SKM-1 treated with dmso at 0.1 percent for 144 hours (cell line): ENCODE measurements at regions not wholly inside any gene's neighbourhood (a gene's known extent, or its start where the extent isn't known, plus 50 kb on each side); places are given as distances from the start of the nearest gene placed in this dataset.
"Not testable (repeated sequence)": the region's sequence is repeated elsewhere in the genome, so short reads cannot be mapped to it uniquely, and the experiment has no call there.

Experiments used
- DNase-seq: peaks from one replicate; lab custom pipeline; 2025; ENCODE audit not compliant: unreplicated experiment; lab: John Stamatoyannopoulos, UW

DNA sequence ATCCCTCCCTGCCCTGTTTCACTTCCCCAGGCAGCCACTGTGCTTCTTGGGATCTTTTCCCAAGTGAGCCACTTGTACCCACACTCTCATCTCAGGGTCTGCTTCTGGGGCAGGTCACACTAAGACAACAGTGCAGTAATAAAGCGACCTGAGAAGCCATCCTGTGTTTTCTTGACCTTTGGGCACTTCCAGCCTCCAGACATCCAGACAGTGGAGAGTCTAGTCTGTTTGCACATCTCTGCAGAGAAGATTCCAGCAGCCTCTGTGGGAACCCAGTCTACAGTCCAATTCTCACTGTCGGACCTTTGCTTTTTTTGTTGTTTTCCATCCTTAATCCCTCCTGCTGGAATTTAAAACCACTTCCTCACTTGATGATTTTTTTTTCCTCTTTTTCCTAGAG, 50.3 kb upstream of the ATP6AP2 start:
- DNase-seq, result no peak

DNA sequence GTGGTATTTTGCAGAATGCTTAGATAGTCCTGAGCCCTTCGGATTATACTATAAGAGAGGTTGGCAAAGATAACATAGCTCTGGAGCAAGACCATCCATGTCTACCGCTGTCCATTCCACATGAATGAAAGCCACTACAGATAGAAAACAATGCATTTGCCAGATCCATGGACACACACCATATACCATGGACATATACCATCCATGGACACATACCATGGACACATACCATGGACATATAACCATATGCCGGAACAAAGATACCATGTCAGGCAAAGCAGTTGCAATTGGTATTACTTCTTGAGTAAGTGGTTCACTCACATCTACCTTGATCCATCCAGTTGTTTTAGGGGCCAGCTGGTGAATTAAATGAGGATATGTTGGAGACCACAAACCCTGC, 53.2 kb upstream of the ATP6AP2 start:
- DNase-seq, result no peak

DNA sequence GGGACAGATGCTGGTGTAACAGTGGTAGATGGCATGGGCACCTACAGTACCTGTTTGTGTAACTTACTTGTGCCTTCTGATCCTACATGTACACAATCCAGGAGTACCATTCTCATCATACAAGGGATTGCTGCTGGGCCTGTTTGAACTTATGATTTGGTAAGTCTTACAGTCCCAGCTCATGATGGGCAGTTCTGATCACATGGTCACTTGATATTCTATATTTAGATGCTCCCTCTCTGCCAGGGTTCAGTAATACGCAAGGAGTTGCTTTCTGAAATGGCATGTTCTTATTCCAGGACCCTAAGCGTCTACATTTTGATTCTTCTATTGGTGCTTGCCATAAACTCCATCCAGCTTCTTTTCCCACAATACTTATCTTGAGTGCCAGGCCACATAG, 54.4 kb upstream of the ATP6AP2 start:
- no peak for DNase-seq

DNA sequence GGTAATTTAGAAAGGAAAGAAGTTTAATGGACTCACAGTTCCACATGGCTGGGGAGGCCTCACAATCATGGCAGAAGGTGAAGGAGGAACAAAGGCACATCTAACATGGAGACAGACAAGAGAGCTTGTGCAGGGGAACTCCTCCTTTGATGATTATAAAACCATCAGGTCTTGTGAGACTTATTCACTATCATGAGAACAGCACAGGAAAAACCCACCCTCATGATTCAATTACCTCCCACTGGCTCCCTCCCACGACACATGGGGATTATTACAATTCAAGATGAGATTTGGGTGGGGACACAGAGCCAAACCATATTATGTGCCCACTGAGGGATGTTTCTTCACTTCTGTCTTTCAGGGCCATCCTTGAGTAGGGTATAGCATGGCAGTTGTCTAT, 54.9 kb upstream of the ATP6AP2 start:
- DNase-seq, result not testable (repeated sequence)

DNA sequence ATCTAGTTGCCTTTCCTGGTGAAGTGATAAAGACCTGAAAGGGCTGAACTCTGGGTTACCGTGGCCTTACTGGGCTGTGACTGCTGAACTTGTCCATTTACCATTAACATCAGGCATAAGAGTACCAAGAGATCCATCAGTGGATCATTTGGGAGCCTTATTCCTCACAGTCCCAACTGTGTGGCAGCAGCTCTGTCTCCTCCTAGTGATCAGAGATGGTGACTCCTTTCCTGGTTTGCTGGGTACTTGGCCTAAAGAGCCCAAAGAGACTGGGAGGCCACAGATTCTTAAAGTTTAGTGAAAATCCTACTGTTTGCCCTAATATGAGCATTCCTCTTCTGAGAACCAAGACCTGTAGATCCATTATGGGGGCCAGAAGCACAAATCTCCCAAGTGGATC, 56.3 kb upstream of the ATP6AP2 start:
- DNase-seq, result no peak

DNA sequence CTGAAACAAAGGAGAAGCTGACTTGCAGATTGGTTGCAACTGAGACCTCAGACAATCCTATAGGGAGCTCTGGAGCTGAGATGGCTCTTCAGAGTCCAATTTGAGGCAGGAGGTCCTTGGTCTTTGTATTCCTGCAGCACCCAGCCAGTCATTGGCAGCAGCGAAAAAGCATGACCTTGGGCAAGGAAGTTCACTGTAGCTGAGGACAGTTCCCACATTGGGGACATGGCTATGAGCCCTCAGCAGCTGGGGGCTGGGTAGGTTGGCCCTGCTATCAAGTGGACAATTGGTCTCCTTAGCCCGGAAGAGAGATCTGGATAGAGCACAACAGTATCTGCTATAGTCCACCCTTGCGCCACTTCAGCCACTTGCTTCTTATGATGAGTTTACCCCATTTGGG, 56.9 kb upstream of the ATP6AP2 start:
- no peak for DNase-seq

DNA sequence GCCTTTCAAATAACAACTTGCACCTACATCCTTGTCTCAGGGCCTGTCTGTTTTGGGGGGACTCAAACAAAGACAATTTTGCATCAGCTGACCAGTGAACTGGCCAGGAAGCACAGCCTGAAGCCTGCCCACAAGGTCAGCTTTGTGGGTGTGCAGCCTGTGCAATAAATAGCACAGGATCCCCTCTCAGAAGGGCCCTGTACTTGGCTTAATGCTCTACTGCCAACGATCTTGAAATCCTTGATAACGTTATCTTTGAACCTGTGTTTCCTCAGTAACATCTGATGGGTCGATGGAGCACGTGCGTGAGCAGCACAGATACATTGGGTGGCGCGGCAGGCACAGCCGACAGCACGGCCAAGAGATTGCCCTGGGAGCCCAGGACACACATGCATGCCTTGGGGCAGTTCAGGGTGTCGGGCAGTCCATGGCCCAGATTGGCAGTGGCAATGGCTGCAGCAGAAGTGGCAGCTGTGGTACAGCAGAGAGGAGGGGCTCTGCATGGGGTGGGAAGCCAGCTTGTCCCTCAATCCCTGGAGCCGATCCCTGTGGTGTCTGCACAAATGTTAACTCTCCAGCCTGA, 58.8 kb upstream of the ATP6AP2 start:
- DNase-seq, result no peak

DNA sequence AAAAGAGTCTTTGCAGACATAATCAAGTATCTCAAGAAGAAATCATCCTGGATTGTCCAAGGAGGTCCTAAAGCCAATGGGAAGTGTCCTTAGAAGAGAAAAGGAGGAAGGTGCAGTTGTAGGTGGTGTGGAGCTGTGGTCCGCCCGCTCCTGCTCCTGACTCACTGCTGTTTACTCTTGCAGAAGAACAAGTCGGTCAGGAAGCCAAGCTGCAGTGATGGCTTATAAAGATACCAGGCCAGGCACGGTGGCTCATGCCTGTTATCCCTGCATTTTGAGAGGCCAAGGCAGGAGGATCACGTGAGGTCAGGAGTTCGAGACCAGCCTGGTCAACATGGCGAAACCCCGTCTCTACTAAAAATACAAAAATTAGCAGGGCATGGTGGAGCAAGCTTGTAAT, 66.4 kb upstream of the ATP6AP2 start:
- no peak for DNase-seq

DNA sequence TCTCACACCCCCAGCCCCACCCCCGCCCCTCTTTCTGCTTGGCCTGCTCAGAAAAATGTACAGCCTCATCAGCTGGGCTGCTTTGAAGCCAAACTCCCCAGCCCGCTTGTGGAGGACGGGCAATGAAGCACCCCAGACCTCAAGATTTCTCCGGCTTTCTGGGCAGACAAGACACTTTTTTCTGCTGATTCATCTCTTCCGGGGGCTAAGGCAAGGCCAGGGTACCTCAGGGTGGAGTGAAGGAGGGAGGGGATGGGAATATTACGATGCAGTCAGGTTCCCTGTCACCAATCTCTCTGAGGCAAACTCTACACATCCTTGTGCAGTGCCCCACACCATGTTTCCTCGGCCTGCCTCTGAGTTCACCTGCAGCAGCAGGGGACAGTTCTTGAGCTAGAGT, 66.9 kb upstream of the ATP6AP2 start:
- DNase-seq, result no peak

DNA sequence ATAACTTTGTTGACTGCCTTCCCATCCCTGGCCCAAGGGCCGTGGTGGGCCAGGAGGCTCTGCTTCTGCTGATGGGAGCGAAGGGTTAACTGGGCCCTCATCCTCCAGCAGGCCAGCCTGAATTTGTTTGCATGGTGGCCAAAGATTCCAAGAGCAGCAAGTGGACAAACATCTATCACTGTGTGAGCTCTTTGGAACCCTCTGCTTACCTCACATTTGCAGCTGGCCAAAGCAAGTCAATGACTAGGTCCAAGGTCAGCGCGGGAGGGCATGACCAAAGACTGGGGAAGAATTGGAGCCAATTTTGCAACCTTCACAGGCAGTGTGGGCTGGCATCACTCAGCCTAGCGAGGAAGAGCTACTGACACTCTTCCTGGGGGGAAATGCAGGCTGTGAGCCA, 67.8 kb upstream of the ATP6AP2 start:
- no peak for DNase-seq

DNA sequence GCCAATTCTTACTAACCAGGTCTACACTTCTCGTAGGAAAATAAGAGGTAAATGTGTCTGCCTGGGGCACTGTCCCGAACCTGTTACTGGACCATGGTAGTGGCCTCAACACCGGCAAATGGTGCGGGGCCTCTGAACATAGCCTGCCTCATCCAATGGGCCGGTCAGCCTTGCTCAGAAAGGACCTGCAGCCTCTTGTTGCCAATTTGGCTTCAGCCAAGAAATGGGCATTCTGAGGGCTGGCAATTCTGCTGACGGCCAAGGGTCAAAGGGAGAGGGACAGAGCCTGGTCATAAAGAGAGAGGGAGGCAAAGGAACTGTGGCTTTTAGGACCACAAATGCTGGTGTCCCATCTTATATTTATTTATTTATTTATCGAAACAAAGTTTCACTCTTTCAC, 69.5 kb upstream of the ATP6AP2 start:
- DNase-seq, result no peak

DNA sequence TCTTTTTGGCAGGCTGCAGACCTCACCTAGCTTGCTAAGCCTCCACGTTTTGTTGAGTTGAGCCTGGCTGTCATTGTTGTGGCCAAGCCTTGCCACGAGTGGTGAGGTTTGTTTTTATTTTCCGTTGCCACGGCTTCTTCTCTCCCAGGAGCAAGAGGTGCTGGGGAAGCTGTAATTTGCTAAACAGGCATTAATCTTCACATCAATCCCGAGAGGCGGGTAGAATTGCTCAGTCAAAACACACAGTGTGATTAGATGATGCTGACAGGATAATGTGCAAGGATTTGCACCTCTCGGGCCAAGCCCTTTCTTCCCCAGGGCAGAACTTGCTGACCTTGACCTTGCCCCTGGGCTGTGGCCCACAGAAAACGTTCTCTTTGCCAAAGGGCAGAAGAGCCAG, 72.2 kb upstream of the ATP6AP2 start:
- DNase-seq, result no peak

DNA sequence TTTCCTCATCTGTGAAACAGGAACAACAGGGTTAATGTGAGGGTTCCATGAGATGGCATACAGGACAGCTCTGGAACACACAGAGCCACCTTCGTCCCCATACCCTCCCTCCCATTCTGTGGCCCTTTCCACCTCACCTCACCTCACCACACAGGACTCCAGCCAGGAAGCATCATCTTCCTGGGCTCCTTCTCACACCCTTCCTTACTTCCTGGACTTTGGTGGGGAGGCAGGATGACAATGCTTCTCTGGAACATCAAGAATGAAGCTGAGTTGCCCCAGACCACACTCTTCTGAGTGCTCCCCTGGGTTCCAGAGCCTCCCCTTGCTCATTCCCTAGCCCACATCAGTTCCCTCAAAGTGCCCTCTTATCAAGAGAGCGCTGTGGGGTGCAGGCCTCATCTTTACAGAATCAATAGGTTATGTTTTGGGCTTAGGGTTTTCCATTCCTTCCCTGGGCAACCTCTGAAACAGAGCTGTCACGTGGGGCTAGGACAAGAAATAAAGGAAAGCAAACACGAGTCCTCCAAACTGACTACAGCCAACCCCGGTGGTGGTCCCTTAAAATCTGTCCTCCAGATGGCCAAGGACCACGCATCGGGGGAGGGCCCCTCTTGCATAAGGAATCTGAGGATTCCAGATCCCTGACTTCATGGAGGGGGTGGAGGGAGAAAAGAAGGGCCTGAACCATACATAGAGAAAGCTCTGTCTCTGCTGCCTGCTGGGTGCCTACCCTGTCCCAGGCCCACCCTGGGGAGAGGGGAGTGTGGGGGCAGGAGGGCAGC, 74.4 kb upstream of the ATP6AP2 start:
- DNase-seq, result no peak

DNA sequence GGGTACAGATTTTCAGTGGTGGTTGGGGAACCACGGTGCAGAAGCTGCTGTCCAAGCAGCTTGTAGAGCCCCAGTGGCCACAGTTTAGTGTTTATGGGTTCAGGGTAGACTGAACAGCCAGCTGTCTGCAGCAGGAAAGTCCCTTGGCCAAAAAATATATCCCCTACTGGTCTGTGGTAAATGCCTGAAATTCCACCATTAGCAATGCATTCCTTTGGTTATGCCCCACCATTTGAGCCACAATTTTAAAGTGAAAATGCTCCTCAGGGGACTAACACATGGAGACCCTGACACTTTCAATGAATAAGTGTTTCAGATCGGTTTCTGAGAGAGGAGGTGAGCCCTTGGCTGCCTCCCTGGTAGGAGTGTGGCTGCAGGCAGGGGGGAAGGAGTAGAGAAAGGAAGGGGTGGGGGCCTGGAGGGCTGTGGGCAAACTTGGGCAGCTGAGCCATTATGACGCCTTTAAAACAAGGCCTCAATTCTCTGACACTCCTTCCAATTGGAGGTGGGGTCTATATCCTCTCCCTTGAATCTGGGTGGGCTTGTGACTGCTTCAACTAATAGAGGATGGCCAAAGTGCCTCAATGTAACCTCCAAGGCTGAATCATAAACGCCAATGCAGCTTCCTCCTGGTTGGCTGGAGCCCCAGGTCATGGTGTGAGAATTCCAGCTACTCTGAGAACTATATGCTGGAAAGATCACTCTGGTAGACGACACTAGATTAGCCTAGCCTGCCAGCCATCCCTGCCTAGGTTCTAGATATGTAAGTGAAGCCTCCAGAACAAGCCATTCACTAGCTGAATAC, 75.8 kb upstream of the ATP6AP2 start:
- no peak for DNase-seq

DNA sequence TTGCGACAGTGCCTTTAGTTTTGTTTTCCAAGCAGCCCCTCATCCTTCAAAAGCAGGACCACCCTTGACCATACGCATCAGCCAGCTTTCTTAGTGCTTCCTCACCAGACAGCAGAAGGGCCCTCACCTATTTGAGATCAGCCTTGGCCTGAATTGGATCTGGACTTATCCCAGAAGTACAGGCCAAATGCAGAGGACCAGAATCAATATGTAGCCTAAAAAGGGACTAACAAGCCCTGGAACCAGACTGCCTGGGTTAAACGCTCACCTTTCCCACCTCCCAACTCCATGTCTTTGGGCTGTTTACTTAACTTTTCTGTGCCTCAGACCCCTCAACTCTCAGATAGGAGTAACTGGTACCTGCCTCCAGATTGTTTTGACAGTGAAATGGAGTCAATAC, 77.7 kb upstream of the ATP6AP2 start:
- DNase-seq, result no peak

DNA sequence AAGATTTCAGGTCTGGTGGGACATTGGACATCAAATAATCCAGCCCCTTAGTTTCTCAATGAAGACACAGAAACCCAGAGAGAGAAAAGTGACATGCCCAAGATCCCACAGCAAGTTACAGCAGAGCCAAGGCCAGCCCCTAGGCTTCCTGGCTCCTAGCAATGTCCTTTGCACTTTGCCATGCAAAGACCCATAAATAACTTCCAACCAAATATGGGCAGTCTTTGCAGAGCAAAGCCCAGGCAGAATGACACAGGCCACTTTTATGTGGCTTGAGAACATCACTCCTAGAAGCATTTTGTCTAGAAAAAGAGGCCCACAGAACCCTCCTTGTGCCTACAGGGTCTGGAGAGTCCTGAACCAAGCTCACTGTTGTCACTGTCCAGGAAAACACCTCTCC, 78.1 kb upstream of the ATP6AP2 start:
- no peak for DNase-seq

DNA sequence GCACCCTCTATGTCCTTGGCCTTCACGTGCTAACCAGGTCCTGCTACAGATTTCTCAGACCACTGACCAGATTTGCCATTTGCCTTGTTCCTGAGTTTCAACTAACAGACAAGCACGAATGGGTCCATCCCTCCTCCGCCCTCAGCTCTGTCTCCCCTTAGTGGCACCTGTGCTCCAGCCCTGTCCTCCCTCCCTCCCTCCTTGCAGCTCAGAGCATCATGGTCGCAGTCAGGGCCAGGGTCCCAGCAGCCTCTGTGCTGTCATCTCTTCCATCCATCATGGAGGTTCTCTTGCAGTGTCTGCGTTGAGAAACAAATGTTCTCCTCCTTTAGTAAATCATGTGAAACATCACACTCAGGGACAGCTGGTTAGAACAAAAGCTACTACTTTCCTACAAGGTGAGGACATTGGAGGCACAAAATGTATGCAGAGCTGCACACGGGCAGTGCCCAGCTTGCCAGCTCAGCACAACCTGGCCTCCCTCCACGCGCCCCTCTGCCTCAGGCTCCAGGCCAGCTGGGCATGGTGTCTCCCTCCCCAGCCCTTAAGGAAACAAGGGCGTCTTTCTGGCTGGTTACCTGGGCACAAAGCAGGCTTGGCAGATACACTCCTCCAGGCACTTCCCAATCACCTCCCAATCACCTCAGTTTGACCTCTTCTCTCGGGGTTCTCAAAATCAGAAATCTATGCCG, 79.5 kb upstream of the ATP6AP2 start:
- DNase-seq, result no peak

DNA sequence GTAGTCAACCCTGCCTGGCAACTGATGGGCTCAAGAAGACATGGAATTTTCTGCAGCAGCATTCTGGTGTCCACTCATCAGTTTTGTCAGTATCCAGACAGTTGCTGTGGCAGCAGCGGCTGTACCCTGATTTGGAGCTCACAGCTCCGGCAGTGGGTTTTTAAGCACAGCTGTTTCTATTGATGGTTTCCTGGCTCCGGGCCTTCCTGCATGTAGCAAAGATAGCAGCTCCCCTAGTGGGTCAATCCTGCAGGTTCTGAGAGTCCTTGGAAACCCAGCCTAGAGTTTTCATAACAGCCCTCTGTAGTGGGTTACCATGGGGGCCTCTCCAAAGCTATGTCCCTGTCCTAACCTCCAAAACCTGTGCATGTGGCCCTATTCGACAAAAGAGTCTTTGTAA, 84.0 kb upstream of the ATP6AP2 start:
- DNase-seq, result no peak

DNA sequence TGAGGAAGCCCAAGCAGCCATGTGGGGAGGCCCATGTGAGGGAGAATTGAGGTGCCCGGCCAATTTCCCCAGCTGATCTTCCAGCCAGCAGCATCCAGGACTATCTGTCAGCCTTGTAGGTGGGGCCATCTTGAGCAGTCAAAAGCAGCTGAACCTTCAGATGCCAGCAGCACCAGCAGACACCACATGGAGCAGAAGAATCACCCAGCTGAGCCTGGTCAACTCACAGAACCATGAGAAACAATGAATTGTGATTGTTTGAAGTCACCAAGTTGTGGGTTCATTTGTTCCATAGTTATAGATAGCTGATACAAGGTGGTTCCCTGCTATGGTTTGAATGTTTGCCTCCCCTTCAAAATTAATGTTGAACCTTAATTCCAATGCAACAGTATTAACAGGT, 85.1 kb upstream of the ATP6AP2 start:
- no peak for DNase-seq

DNA sequence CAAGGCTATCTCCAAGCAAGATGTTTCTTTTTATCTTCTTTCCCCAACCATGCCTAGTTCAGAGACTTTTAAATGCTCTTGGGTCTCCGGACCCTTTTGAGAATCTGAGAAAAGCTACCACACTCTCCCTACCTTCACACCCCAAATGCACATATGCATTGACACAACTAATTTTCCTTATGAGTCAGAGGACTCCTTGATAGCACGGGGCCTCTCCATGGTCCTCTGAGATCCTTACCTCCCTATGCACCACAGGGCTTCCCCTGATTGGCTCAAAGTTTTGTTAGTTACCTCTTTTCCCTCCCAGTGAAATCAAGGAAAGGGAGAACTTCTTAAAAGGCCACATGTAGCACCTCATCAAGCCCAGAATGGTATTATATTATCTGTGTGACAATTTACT, 86.8 kb upstream of the ATP6AP2 start:
- DNase-seq, result no peak

DNA sequence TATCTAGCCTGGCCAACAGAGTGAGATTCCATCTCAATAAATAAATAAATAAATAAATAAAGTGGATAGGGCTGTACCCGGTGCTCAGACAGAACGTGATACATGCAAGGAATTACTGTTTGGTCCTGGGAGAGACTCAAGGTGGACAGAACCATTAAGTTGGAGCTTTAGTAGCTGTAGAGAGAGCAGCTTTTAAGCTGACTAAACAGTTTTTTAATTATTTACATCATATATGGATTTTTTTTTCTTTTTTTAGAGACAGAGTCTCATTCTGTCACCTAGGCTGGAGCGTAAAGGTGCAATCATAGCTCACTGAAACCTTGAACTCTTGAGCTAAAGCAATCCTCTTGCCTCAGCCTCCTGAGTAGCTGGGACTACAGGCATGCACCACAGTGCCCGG, 92.5 kb upstream of the ATP6AP2 start:
- DNase-seq, result no peak

DNA sequence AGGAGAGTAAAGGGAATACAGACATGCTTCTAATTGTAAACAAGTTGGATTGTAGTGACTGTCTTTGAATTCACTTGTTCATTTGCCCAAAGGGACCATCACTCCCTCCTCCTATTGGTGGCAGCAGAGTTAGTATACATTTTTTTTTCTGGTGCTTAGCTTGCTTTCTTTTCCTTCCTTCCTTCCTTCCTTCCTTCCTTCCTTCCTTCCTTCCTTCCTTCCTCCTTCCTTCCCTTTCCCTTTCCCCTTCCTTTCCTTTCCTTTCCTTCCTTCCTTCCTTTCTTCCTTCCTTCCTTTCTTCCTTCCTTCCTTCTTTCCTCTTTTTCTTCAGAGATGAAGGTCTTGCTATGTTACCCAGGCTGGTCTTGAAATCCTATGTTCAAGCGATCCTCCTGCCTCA, 94.8 kb upstream of the ATP6AP2 start:
- DNase-seq, result no peak
